ENCODE measurements at regions not wholly inside any gene's neighbourhood (a gene's known extent, or its start where the extent isn't known, plus 50 kb on each side); places are given as distances from the start of the nearest gene placed in this dataset.

DNA sequence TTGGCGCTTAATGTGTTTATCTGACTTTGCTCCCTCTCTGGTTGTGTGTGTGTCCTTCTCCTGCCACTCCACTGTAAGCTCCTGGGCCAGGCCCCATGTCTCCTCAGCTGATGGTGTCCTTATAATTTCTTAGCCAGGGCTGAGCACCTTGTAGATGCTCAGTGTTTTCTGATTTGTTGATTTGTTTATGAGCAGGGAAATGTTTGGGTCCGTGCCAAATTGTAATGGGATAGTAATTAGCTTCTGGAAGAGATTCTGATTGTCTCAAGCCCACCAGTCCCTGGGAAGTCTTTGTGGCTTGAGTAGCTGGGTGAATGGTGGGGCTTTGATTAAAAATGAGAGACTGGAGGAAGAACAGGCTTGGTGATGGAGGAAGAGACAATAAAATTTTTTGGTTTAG lies 270.5 kb downstream of the MYCN start:
- intact Hi-C loops (cut with DNase I): no loop called here
- TF ChIP-seq, protein P1, sequence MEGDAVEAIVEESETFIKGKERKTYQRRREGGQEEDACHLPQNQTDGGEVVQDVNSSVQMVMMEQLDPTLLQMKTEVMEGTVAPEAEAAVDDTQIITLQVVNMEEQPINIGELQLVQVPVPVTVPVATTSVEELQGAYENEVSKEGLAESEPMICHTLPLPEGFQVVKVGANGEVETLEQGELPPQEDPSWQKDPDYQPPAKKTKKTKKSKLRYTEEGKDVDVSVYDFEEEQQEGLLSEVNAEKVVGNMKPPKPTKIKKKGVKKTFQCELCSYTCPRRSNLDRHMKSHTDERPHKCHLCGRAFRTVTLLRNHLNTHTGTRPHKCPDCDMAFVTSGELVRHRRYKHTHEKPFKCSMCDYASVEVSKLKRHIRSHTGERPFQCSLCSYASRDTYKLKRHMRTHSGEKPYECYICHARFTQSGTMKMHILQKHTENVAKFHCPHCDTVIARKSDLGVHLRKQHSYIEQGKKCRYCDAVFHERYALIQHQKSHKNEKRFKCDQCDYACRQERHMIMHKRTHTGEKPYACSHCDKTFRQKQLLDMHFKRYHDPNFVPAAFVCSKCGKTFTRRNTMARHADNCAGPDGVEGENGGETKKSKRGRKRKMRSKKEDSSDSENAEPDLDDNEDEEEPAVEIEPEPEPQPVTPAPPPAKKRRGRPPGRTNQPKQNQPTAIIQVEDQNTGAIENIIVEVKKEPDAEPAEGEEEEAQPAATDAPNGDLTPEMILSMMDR (IDR thresholded peaks at IDR 0.05): no peak
- no peak for TF ChIP-seq POLR2A (IDR thresholded peaks at IDR 0.05)
- Histone ChIP-seq H3K4me1 (replicated peaks in 1 of 2) (no peaks in the 10 kb centered on the region), H3K27ac (no peak overlapping the region), H3K9me3 (replicated peaks in 1 of 3) (no peaks in the 10 kb centered on the region), H3K36me3 (replicated peaks in 1 of 2) (no peaks in the 10 kb centered on the region), H3K27me3 (no peaks in the 10 kb centered on the region), H3K4me3 (no peak overlapping the region)
- no peak for DNase-seq
- 78 to 84% (median 80%) methylated on average over 2 of the region's 2 CpGs for WGBS, 4 donors

DNA sequence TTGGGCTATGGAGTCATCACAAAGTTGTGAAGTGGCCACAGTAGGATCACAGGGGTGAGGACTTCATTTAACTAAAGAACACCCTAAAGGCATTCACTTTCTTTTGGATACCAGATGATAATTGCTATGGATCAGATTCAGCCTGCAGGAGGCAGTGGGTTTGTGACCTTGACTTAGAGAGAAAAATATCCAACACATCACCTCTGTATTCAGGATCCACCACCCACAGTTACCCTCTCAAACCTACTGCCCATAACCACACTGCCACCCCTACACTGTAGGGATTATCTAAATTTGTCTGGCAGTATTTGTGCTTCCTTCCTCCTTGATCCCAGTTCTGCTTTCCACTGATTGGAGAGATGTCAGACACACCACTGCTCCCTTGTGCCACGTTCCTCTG lies 269.4 kb downstream of the MYCN start:
- 40 to 50% (median 45%) methylated on average over 1 of the region's 1 CpG for WGBS, 4 donors
- Histone ChIP-seq H3K27ac (no peak overlapping the region), H3K36me3 (replicated peaks in 1 of 2) (no peaks in the 10 kb centered on the region), H3K9me3 (replicated peaks in 1 of 3) (no peaks in the 10 kb centered on the region), H3K27me3 (no peaks in the 10 kb centered on the region), H3K4me3 (no peak overlapping the region), H3K4me1 (replicated peaks in 1 of 2) (no peaks in the 10 kb centered on the region)
- intact Hi-C loops (cut with DNase I): no loop called here
- TF ChIP-seq POLR2A (IDR thresholded peaks at IDR 0.05): no peak
- TF ChIP-seq, protein P1 (IDR thresholded peaks at IDR 0.05): no peak
- no peak for DNase-seq

DNA sequence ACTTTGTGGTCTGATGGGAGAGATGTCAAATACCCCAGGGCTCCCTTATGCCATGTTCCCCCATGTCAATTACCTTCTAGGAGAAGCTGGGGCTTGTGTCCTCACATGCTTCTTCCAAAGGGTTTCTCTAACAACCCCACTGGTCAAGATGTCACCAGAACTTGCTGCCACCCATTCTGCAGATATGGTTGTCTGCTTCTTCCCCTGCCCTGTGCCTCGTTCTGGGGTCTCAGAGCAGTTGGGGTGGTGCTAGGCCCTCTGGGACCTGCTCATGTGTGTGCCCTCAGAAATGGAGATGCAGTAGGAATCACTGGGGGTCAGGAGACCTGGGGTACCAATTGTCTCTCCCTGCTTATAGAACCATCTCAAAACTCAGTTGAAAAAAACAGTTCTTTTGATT lies 268.6 kb downstream of the MYCN start:
- intact Hi-C loops (cut with DNase I): no loop called here

DNA sequence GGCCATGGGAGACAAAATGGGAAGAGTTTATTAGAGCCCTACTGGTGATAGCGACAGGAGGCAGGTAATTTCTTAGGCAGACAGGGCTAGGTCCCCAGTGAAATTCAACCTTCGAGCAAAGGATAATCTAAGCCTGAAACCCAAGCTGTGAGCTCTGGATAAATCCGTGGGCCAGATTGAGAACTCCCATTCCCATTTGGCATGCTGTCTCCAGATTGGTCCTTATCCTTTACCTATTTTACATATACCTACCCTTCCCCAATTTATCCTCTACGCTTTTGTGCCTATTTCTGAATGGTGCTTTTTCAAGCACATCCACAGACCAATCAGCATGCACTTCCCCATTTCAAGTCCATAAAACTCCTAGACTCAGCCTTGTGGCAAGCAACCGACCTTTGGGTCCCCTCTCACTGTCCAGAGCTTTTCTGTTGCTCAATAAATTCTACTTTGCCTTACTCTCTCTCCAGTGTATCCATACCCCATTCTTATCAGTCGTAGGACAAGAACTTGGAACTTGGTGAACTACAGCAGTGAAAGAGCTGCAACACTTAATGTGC lies 268.0 kb downstream of the MYCN start:
- WGBS, 4 donors: 62 to 80% (median 71%) methylated on average over 5 to 6 of the region's 6 CpGs
- intact Hi-C loops (cut with DNase I): no loop called here
- H3K4me1 ChIP-seq (replicated peaks in 1 of 2): no peaks in the 10 kb centered on the region

More for the DNA sequence above, 268.6 kb downstream of the MYCN start:
- no peaks in the 10 kb centered on the region for H3K4me1 ChIP-seq (replicated peaks in 1 of 2)
- H3K4me3 ChIP-seq: no peak overlapping the region
- H3K27ac ChIP-seq: no peak overlapping the region
- no peaks in the 10 kb centered on the region for H3K9me3 ChIP-seq (replicated peaks in 1 of 3)
- H3K27me3 ChIP-seq: no peaks in the 10 kb centered on the region
- 79 to 100% (median 85%) methylated on average over 1 of the region's 1 CpG for WGBS, 4 donors
- H3K36me3 ChIP-seq (replicated peaks in 1 of 2): no peaks in the 10 kb centered on the region
- no peak for TF ChIP-seq POLR2A (IDR thresholded peaks at IDR 0.05)
- TF ChIP-seq, protein P1 (IDR thresholded peaks at IDR 0.05): no peak
- DNase-seq: no peak

More for the DNA sequence above, 268.0 kb downstream of the MYCN start:
- Histone ChIP-seq H3K9me3 (replicated peaks in 1 of 3) (no peaks in the 10 kb centered on the region), H3K36me3 (replicated peaks in 1 of 2) (no peaks in the 10 kb centered on the region), H3K27me3 (no peaks in the 10 kb centered on the region), H3K27ac (no peak overlapping the region), H3K4me3 (no peak overlapping the region)
- DNase-seq: no peak
- TF ChIP-seq, protein P1 (IDR thresholded peaks at IDR 0.05): no peak
- no peak for TF ChIP-seq POLR2A (IDR thresholded peaks at IDR 0.05)
